T-helper 17 cell (primary cell): ENCODE measurements at regions not wholly inside any gene's neighbourhood (a gene's known extent, or its start where the extent isn't known, plus 50 kb on each side); places are given as distances from the start of the nearest gene placed in this dataset.

Experiments used
- ATAC-seq: fragments of 150-1000 bp; cut with Tn5 transposase; 2 replicates; pipeline ENCODE4 v1.10.0; 2021; ENCODE audit warnings: mild to moderate bottlenecking, moderate library complexity
- DNase-seq, 3 donors: peaks; one replicate each; pipeline versions ENCODE4 v3.0.0 to v3.0.0-alpha.2; 2020 to 2021
- H3K9me3 ChIP-seq: one replicate; pipeline ENCODE4 v1.7.0; 2013; ENCODE audit warnings: low read length, mild to moderate bottlenecking; ENCODE audit not compliant: control insufficient read depth, poor library complexity, severe bottlenecking
- H3K27ac Mint-ChIP-seq: one replicate; pipeline ENCODE4 v1.8.0; 2022; ENCODE audit warnings: mild to moderate bottlenecking, moderate library complexity, mixed read lengths
- H3K27me3 Mint-ChIP-seq: one replicate; pipeline ENCODE4 v1.8.0; 2022; ENCODE audit warnings: mixed read lengths
- H3K36me3 Mint-ChIP-seq: one replicate; pipeline ENCODE4 v1.8.0; 2022; ENCODE audit warnings: low read depth, mixed read lengths
- H3K4me1 Mint-ChIP-seq: one replicate; pipeline ENCODE4 v1.8.0; 2022; ENCODE audit warnings: mild to moderate bottlenecking, mixed read lengths
- H3K4me3 Mint-ChIP-seq: one replicate; pipeline ENCODE4 v1.8.0; 2022; ENCODE audit warnings: mild to moderate bottlenecking, moderate library complexity, mixed read lengths

DNA sequence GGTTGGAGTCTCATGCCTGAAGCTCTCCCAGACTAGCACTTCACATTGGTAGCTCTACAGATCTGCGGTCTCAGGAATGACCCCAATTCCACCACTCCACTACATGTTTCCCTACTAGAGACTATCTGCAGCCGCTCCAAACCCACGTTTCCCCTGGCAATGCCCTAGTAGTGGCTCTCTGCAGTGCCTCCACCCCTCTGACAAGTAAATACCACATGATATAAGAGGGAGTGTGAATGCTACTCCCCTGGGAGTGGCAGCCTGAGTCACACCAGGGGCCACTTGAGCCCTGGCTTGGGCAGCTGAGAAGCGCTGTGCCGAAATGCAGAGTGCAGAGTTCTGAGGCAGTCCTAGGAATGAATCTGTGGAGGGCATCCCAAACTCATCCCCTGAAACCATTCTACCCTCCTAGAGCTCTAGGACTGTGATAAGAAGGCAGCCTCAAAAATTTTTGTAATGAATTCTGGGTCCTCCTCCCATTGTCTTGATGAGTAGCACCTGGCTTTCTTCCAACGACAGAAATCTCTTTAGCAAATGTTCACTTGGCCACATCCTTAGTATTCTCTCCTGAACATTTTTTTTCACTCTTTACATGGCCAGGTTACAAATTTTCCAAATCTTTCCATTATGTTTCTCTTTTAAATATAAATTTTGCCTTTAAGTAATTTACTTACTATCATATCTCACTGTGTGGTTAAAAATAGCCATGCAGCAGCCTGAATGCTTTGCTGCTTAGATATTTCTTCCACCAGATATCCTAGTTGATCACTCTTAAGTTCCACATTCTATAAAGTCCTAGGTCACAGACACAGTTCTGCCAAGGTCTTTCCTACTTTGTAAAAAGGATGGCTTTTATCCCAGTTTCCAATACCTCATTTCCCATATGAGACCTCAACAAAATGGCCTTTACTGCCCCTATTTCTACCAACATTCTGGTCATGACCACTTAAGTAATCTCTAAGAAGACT is 160.2 kb upstream of the CPEB2 start:
- Mint-ChIP-seq H3K4me3 (no peak overlapping the region), H3K36me3 (no peaks in the 10 kb centered on the region), H3K4me1 (no peaks in the 10 kb centered on the region), H3K27me3 (no peaks in the 10 kb centered on the region), H3K27ac (peak overlapping the region; percentile 12)
- ATAC-seq (no peak), DNase-seq (no peak)
- no peaks in the 10 kb centered on the region for H3K9me3 ChIP-seq

DNA sequence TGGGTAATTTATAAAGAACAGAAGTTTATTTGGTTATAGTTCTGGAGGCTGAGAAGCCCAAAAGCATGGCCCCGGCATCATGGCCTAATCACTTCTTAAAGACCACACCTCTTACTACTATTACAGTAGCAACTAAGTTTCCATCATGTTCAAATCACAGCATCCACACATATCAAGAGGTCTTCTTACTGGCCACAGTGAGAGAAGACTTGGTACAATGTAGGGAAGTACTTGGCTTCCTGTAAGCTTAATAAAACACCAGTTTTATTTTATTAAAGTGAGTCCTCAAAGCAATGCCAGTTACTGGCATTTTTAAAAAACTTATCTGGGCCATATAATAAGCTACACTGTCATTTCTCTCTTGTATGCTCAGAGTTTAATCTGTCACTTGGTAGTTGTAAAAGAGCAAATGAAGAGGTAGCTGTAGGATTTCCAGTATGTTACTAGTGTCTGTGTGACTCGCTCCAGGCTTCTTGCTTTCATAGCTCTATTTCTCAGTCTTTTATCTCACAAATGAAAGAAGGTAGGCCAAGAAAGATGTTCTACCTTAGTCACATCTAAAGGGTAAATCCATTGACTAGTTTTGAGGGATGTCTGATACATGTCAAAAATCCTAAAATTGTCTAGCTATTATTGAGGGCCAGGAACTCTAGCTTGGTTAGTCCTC is 159.2 kb upstream of the CPEB2 start:
- Mint-ChIP-seq H3K4me1 (no peaks in the 10 kb centered on the region), H3K36me3 (no peaks in the 10 kb centered on the region), H3K27ac (peak overlapping the region; percentile 12), H3K4me3 (no peak overlapping the region), H3K27me3 (no peaks in the 10 kb centered on the region)
- DNase-seq (no peak), ATAC-seq (no peak)
- no peaks in the 10 kb centered on the region for H3K9me3 ChIP-seq

DNA sequence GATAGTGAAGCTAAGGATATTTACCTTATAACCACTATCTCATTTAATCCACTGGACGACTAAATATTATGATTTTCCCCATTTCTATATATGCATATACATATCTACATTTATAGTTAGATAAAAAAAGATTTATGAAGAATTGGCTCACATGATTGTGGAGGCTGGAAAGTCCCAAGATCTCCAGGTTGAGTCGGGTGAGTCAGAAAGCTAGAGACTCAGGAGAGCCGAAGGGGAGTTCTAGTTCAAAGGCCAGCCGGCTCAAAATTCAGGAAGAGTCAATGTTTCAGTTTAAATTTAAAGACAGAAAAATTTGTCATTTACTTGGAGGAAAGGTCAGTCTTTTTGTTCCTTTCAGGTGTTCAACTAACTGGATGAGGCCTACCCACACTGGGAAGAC is 158.2 kb upstream of the CPEB2 start:
- Mint-ChIP-seq H3K4me3 (no peak overlapping the region), H3K27me3 (peaks cover 3% of the 10 kb centered on the region), H3K4me1 (no peaks in the 10 kb centered on the region), H3K27ac (no peak overlapping the region), H3K36me3 (no peaks in the 10 kb centered on the region)
- no peak for DNase-seq
- H3K9me3 ChIP-seq: no peaks in the 10 kb centered on the region
- ATAC-seq: no peak

DNA sequence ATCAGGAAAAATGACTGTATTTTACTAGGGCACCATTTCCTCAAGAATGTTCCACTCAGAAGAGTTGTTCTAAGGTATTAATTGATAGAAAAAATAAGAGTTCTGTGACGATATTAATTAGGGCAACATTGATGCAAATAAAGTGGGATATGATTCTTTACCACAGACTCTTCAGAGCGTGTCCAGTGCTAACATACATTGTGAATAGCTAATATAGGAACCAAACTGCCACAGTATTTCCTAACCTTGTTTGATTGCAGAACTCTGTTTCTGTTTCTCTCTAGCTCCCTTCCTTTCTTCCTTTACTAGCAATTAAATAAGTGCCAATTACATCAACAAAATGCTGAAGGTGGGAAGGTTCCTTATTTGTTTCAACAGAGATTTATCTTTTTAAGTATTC is 154.1 kb upstream of the CPEB2 start:
- DNase-seq: no peak
- H3K4me3 Mint-ChIP-seq: no peak overlapping the region
- H3K27ac Mint-ChIP-seq: no peak overlapping the region
- H3K27me3 Mint-ChIP-seq: peaks cover 12% of the 10 kb centered on the region
- H3K9me3 ChIP-seq: no peaks in the 10 kb centered on the region
- no peak for ATAC-seq
- H3K4me1 Mint-ChIP-seq: no peaks in the 10 kb centered on the region
- no peaks in the 10 kb centered on the region for H3K36me3 Mint-ChIP-seq

DNA sequence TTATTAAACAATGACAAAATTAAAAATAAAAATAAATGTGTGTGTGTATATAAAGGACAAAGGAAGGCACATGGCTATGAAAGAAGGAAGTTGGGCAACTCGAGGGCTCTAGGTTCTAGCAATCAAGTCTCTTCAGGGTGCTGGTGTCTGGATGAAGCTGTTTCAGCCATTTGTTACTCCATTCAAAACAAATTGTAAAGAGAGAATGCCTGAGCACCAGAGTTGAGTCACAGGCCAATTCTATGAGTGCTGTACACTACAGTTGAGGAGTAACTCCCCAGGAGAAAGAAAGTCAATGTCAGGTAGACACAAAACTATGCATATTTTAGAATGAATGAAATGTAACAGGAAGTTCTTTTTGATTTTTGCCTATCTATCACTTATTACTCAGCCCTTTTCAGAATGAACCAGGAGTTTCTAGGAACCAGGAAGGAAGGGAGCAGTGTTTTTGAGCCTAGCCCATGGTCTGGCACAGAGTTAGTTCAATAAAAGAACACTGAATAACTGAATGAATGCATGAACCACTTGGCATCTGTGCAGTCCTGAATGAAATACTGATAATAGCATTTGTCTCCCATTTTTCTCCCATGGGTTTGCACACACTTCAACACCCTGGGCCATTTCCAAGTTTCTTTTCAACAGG is 151.7 kb upstream of the CPEB2 start:
- Mint-ChIP-seq H3K27ac (no peak overlapping the region), H3K4me3 (no peak overlapping the region), H3K4me1 (no peaks in the 10 kb centered on the region), H3K27me3 (peaks cover 12% of the 10 kb centered on the region), H3K36me3 (no peaks in the 10 kb centered on the region)
- DNase-seq (no peak), ATAC-seq (no peak)
- H3K9me3 ChIP-seq: no peaks in the 10 kb centered on the region

DNA sequence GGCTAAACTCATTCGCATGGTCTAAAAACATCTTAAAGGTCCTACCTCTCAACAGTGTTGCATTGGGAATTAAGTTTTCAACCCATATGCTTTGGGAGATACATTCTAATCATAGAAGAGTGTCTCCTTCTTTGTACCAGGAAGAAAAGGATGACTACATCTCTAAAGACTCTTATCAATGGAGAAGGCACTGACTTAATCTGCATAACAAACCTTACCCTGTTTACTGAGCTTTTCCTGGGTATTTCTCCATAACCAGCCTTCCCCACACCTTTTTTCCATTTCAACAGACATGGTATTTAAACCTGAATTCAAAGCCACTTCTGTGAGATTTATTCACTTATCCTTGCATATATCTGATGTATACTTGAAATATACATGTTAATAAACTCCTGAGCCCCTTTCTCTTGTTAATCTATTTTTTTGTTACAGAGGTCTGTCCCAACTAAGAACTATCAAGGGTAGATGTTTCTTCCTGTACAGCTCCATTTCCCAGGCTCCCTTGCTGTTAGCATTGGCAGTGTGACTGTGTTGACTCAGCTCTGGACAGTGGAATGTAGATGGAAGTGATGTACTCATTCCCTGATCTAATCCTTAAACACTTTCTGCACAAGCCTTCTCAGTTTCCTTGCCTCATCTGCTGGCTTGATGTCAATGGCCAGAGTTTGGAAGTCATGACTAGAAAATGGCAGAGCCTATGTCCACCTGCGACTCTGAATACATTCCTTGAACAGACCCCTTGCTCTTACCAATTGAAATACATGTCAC is 148.9 kb upstream of the CPEB2 start:
- H3K9me3 ChIP-seq: no peaks in the 10 kb centered on the region
- no peak for ATAC-seq
- peaks cover 12% of the 10 kb centered on the region for H3K27me3 Mint-ChIP-seq
- no peaks in the 10 kb centered on the region for H3K4me1 Mint-ChIP-seq
- H3K36me3 Mint-ChIP-seq: no peaks in the 10 kb centered on the region
- no peak for DNase-seq
- H3K4me3 Mint-ChIP-seq: no peak overlapping the region
- H3K27ac Mint-ChIP-seq: no peak overlapping the region

DNA sequence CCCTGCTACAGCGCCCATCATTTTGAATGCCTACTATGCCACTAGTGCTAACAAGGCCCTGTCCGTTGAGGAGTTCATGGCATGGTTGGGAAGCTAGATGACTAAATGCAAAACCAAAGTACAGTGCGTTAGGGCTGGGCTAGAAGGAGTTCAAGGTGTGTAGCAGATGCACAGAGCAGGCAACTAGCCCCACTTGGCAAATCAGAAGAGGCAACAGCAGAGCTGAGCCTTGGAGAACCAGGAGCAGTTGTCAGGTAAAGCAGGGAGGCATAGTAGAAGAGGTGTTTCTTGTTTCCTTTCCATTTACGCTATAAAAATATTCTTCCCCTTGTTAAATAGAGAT is 146.6 kb upstream of the CPEB2 start:
- Mint-ChIP-seq H3K36me3 (no peaks in the 10 kb centered on the region), H3K27me3 (peaks cover 25% of the 10 kb centered on the region), H3K4me3 (no peak overlapping the region), H3K27ac (no peak overlapping the region), H3K4me1 (no peaks in the 10 kb centered on the region)
- DNase-seq: no peak
- no peak for ATAC-seq
- H3K9me3 ChIP-seq: no peaks in the 10 kb centered on the region

DNA sequence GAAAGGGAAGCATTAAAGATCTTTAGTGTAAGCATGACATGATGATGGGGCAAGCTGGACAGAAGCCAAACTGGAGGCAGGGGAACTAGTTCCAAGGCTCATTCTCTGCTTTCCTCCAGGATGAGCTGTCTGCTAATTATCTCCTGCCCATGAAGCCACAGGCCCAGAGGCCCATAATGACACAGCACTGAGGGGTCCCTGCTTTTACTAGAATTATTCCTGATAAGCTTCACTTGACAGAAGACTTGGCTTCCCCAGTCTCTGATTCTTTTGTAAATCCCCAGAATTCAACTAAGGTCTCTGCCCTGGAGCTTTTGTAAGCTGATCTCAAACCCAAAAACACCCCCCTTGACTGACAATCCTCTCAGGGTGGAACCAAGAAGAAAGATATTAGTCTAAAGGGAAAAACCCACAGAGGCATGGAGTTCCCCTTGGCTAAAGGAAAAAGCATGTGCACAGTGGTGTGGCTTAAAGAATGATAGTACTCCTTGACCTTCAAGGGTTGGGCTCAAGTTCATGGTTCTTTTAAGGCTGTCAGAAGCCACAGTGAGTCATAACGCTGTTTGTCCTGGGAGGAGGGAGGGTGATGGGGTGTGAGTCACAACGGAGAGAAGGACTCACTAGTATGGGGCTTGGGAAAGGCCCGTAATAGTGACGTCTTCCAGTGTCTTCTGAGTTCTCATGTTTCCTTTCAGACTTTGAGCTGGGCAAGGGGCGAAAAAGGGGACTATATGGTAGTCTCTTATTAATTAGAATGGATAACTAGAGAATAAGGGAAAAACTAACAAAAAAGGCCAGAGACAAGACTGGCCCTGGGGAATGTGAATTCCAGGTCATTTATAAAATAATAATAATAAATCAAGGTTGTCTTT is 146.0 kb upstream of the CPEB2 start:
- H3K27me3 Mint-ChIP-seq: peaks cover 28% of the 10 kb centered on the region
- no peaks in the 10 kb centered on the region for H3K9me3 ChIP-seq
- no peaks in the 10 kb centered on the region for H3K4me1 Mint-ChIP-seq
- DNase-seq (no peak), ATAC-seq (peak; percentile 52)
- H3K36me3 Mint-ChIP-seq: no peaks in the 10 kb centered on the region
- H3K4me3 Mint-ChIP-seq: no peak overlapping the region
- no peak overlapping the region for H3K27ac Mint-ChIP-seq

DNA sequence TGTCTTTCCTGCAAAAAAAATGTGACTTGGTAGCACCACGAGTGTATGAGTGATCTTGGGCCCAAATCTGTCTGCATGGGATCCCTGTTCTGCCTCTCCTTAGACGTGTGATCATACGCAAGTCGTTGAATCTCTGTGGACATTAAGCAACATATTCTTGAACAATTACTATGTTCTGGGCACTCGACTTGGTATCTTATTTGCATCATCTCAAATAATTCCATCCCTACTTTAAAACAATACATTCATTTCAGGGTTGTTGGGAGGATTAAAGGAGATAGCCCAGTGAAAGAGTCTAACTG is 145.4 kb upstream of the CPEB2 start:
- Mint-ChIP-seq H3K4me3 (no peak overlapping the region), H3K27me3 (peaks cover 32% of the 10 kb centered on the region), H3K4me1 (no peaks in the 10 kb centered on the region), H3K27ac (no peak overlapping the region), H3K36me3 (no peaks in the 10 kb centered on the region)
- DNase-seq (no peak), ATAC-seq (no peak)
- H3K9me3 ChIP-seq: no peaks in the 10 kb centered on the region

DNA sequence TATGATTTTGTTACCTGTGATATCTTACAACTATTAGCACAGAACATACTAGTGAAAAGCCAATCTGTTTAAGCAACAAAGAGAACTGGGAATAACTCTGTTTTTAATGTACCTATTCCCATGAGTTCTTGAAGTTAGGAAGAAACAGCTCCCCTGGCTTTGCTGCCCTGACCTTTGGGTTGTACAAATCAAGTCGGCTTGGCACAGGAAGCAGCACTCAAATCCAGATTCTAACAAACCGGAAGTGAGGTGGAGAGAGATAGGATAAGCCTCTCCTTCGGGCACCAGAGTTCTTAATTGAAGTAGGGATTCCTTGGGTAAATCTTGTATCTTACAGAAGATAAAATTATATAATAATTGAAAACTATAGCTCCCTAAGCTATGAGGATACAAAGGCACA is 144.8 kb upstream of the CPEB2 start:
- no peaks in the 10 kb centered on the region for H3K36me3 Mint-ChIP-seq
- no peak for DNase-seq
- H3K9me3 ChIP-seq: no peaks in the 10 kb centered on the region
- H3K4me1 Mint-ChIP-seq: no peaks in the 10 kb centered on the region
- no peak overlapping the region for H3K4me3 Mint-ChIP-seq
- peaks cover 33% of the 10 kb centered on the region for H3K27me3 Mint-ChIP-seq
- no peak for ATAC-seq
- H3K27ac Mint-ChIP-seq: no peak overlapping the region

DNA sequence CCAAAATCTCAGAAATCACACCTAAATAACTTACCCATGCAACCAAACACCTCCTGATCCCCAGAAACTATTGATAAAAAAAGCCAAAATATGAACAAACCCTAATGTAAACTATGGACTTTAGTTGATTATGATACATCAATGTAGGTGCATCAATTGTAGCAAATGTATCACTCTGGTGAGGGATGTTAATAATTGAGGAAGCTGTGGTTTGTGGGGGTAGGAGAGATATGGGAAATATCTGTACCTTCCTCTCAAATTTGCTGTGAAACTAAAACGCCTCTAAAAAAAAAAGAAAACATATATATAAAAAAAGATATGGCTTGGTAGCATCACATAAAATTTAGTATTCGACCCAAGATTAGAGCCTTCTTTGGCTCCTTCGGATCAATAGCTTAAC is 144.3 kb upstream of the CPEB2 start:
- Mint-ChIP-seq H3K27me3 (peaks cover 31% of the 10 kb centered on the region), H3K27ac (no peak overlapping the region), H3K4me1 (no peaks in the 10 kb centered on the region), H3K4me3 (no peak overlapping the region), H3K36me3 (no peaks in the 10 kb centered on the region)
- ATAC-seq (no peak), DNase-seq (no peak)
- H3K9me3 ChIP-seq: no peaks in the 10 kb centered on the region

DNA sequence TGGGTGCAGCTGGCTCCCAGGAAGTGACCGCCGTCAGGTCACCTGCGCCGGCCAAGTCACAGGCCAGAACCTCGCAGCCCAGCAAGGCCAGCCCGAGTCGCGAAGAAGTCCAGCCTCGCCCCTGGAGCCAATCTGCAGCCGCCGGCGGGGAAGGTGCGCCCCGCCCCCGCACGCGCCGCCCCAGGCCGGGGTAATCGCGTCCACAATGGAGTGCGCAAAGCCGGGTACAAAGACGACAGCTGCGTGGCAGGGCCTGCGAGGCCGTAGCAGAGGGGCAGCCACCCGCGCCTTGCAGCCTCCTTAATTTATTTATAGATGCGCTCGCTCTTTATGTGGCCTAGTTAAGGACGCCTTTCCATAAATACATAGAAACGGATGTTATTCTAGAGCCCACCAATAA is 139.4 kb upstream of the CPEB2 start:
- no peak for DNase-seq
- H3K9me3 ChIP-seq: no peaks in the 10 kb centered on the region
- no peaks in the 10 kb centered on the region for H3K4me1 Mint-ChIP-seq
- ATAC-seq: no peak
- no peak overlapping the region for H3K4me3 Mint-ChIP-seq
- no peaks in the 10 kb centered on the region for H3K36me3 Mint-ChIP-seq
- peaks cover 58% of the 10 kb centered on the region for H3K27me3 Mint-ChIP-seq
- no peak overlapping the region for H3K27ac Mint-ChIP-seq
